ENCODE measurements at regions not wholly inside any gene's neighbourhood (a gene's known extent, or its start where the extent isn't known, plus 50 kb on each side); places are given as distances from the start of the nearest gene placed in this dataset.

GRCh38 chrX:55815546-55815945 lies 98.0 kb downstream of the RRAGB start:
- TF ChIP-seq TOX (CRISPR knock-in tag; IDR thresholded peaks at IDR 0.05; ENCODE audit: borderline replicate concordance) = no peak
- TF ChIP-seq CSRNP3 (CRISPR knock-in tag; IDR thresholded peaks at IDR 0.05) = no peak
- TF ChIP-seq RARB (CRISPR knock-in tag; IDR thresholded peaks at IDR 0.05) = no peak
- no peak for TF ChIP-seq ZFP30 (CRISPR knock-in tag; IDR thresholded peaks at IDR 0.05)
- no peak for TF ChIP-seq PATZ1 (CRISPR knock-in tag; IDR thresholded peaks at IDR 0.05; ENCODE audit: borderline replicate concordance)
- TF ChIP-seq POU6F1 (CRISPR knock-in tag; IDR thresholded peaks at IDR 0.05; ENCODE audit: borderline replicate concordance, low read depth) = no peak
- TF ChIP-seq SNAI2 (CRISPR knock-in tag; IDR thresholded peaks at IDR 0.05) = no peak
- no peak for TF ChIP-seq CREB5 (CRISPR knock-in tag; IDR thresholded peaks at IDR 0.05; ENCODE audit: low read depth)
- no peak for TF ChIP-seq ISL1 (CRISPR knock-in tag; IDR thresholded peaks at IDR 0.05)
- no peak for TF ChIP-seq CSDC2 (CRISPR knock-in tag; IDR thresholded peaks at IDR 0.05)
- no peak for TF ChIP-seq TCF4 (CRISPR knock-in tag; IDR thresholded peaks at IDR 0.05; ENCODE audit: borderline replicate concordance)
- TF ChIP-seq ZNF565 (CRISPR knock-in tag; conservative IDR thresholded peaks at IDR 0.05; ENCODE audit: low read depth) = no peak

All from SK-N-SH treated with all-trans-retinoic acid at 6 μM for 48 hours (cell line).